ENCODE measurements at regions not wholly inside any gene's neighbourhood (a gene's known extent, or its start where the extent isn't known, plus 50 kb on each side); places are given as distances from the start of the nearest gene placed in this dataset.

GRCh38 chr1:188420177-188420576, 1591.4 kb downstream of the PLA2G4A start:
- Histone ChIP-seq H3K27ac (ENCODE audit: low read length) (no peak overlapping the region), H4K20me1 (ENCODE audit: insufficient read depth, low read length) (no peaks in the 10 kb centered on the region), H3K9me3 (ENCODE audit: insufficient read depth, low read length) (no peaks in the 10 kb centered on the region), H3K36me3 (replicated peaks; ENCODE audit: low read depth, low read length) (no peaks in the 10 kb centered on the region), H3K4me2 (ENCODE audit: low read length) (no peak overlapping the region), H3K9ac (ENCODE audit: low read length) (no peak overlapping the region), H3K4me3 (ENCODE audit: low read length) (no peak overlapping the region), H3K79me2 (ENCODE audit: low read length) (no peaks in the 10 kb centered on the region), H3K4me1 (ENCODE audit: low read length) (peaks cover 7% of the 10 kb centered on the region), H2AFZ (ENCODE audit: low read depth, low read length) (no peak overlapping the region), H3K27me3 (ENCODE audit: low read depth, low read length) (no peaks in the 10 kb centered on the region)
- TF ChIP-seq EZH2phosphoT487 (IDR thresholded peaks at IDR 0.05; ENCODE audit: low read depth): no peak
- TF ChIP-seq, protein P1, sequence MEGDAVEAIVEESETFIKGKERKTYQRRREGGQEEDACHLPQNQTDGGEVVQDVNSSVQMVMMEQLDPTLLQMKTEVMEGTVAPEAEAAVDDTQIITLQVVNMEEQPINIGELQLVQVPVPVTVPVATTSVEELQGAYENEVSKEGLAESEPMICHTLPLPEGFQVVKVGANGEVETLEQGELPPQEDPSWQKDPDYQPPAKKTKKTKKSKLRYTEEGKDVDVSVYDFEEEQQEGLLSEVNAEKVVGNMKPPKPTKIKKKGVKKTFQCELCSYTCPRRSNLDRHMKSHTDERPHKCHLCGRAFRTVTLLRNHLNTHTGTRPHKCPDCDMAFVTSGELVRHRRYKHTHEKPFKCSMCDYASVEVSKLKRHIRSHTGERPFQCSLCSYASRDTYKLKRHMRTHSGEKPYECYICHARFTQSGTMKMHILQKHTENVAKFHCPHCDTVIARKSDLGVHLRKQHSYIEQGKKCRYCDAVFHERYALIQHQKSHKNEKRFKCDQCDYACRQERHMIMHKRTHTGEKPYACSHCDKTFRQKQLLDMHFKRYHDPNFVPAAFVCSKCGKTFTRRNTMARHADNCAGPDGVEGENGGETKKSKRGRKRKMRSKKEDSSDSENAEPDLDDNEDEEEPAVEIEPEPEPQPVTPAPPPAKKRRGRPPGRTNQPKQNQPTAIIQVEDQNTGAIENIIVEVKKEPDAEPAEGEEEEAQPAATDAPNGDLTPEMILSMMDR (IDR thresholded peaks at IDR 0.05; ENCODE audit: low read depth, low read length): no peak

GRCh38 chr1:188423073-188423472, 1594.3 kb downstream of the PLA2G4A start:
- Histone ChIP-seq H3K79me2 (ENCODE audit: low read length) (no peaks in the 10 kb centered on the region), H3K9ac (ENCODE audit: low read length) (no peak overlapping the region), H3K4me2 (ENCODE audit: low read length) (no peak overlapping the region), H3K4me3 (ENCODE audit: low read length) (no peak overlapping the region), H3K4me1 (ENCODE audit: low read length) (peaks cover 22% of the 10 kb centered on the region), H3K9me3 (ENCODE audit: insufficient read depth, low read length) (no peaks in the 10 kb centered on the region), H3K27me3 (ENCODE audit: low read depth, low read length) (no peaks in the 10 kb centered on the region), H3K27ac (ENCODE audit: low read length) (no peak overlapping the region), H3K36me3 (replicated peaks; ENCODE audit: low read depth, low read length) (no peaks in the 10 kb centered on the region), H2AFZ (ENCODE audit: low read depth, low read length) (no peak overlapping the region), H4K20me1 (ENCODE audit: insufficient read depth, low read length) (no peaks in the 10 kb centered on the region)
- TF ChIP-seq, protein P1 (IDR thresholded peaks at IDR 0.05; ENCODE audit: low read depth, low read length): no peak
- TF ChIP-seq EZH2phosphoT487 (IDR thresholded peaks at IDR 0.05; ENCODE audit: low read depth): no peak

DNA sequence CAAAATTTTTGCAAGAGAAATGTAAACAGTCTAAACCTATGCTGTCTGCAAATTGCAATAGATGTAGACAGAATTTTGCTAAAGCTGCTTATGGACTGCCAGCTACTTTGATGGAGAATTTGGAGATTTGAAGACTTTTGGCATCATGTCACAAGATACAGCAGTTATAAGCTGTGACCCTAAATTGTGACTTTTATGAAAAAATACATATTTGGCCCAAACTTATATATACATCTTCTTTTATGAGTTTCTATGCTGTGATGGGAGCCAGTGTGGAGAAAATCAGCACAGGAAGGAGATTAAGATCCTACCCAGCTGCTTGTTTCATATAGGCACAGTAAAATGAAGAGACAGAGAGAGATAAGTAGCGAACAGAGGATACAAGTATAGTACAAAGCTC, 1595.4 kb downstream of the PLA2G4A start:
- Histone ChIP-seq H3K9ac (ENCODE audit: low read length) (no peak overlapping the region), H3K4me2 (ENCODE audit: low read length) (no peak overlapping the region)

DNA sequence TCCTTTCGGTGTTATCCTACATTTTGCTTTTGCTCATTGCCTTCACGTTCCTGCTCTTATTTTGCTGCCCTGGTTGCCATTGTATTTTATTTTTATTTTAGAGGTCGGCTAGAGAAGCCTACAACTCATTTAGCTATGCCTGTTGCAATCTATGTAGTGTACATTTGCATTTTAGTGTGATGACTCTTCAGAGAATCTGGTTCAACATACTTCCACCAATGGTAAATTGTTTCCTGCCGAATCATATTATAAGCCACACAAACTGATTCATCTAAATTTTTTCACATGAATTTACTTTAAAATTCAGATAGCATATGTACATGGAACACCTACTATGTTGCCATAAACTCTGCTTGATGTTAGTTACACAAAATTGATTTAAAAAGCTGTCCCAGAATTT, 1596.9 kb downstream of the PLA2G4A start:
- Histone ChIP-seq H3K36me3 (replicated peaks; ENCODE audit: low read depth, low read length) (no peaks in the 10 kb centered on the region), H3K4me2 (ENCODE audit: low read length) (no peak overlapping the region), H4K20me1 (ENCODE audit: insufficient read depth, low read length) (no peaks in the 10 kb centered on the region), H3K27ac (ENCODE audit: low read length) (no peak overlapping the region), H3K27me3 (ENCODE audit: low read depth, low read length) (no peaks in the 10 kb centered on the region), H2AFZ (ENCODE audit: low read depth, low read length) (no peak overlapping the region), H3K4me1 (ENCODE audit: low read length) (peaks cover 22% of the 10 kb centered on the region), H3K4me3 (ENCODE audit: low read length) (no peak overlapping the region), H3K9me3 (ENCODE audit: insufficient read depth, low read length) (no peaks in the 10 kb centered on the region), H3K9ac (ENCODE audit: low read length) (no peak overlapping the region), H3K79me2 (ENCODE audit: low read length) (no peaks in the 10 kb centered on the region)
- TF ChIP-seq EZH2phosphoT487 (IDR thresholded peaks at IDR 0.05; ENCODE audit: low read depth): no peak
- TF ChIP-seq, protein P1 (IDR thresholded peaks at IDR 0.05; ENCODE audit: low read depth, low read length): no peak

More for the DNA sequence above, 1595.4 kb downstream of the PLA2G4A start:
- TF ChIP-seq EZH2phosphoT487 (IDR thresholded peaks at IDR 0.05; ENCODE audit: low read depth): no peak
- TF ChIP-seq, protein P1 (IDR thresholded peaks at IDR 0.05; ENCODE audit: low read depth, low read length): no peak
- H2AFZ ChIP-seq (ENCODE audit: low read depth, low read length): no peak overlapping the region
- H3K9me3 ChIP-seq (ENCODE audit: insufficient read depth, low read length): no peaks in the 10 kb centered on the region
- no peaks in the 10 kb centered on the region for H4K20me1 ChIP-seq (ENCODE audit: insufficient read depth, low read length)
- H3K4me1 ChIP-seq (ENCODE audit: low read length): peaks cover 22% of the 10 kb centered on the region
- no peak overlapping the region for H3K4me3 ChIP-seq (ENCODE audit: low read length)
- no peaks in the 10 kb centered on the region for H3K27me3 ChIP-seq (ENCODE audit: low read depth, low read length)
- H3K27ac ChIP-seq (ENCODE audit: low read length): no peak overlapping the region
- H3K36me3 ChIP-seq (replicated peaks; ENCODE audit: low read depth, low read length): no peaks in the 10 kb centered on the region
- H3K79me2 ChIP-seq (ENCODE audit: low read length): no peaks in the 10 kb centered on the region

Measured in OCI-LY3 (cell line).